ENCODE measurements at regions not wholly inside any gene's neighbourhood (a gene's known extent, or its start where the extent isn't known, plus 50 kb on each side); places are given as distances from the start of the nearest gene placed in this dataset.
A peak's percentile ranks its signal among the peaks of the same experiment; 100 is the strongest.

- no peak for DNase-seq
- intact Hi-C loops (cut with micrococcal nuclease), result no loop called here
- no peak for ATAC-seq
Measured at GRCh38 chr15:93190238-93190637, 101.2 kb upstream of the RGMA start.

GRCh38 chr15:93189561-93189960 is 100.5 kb upstream of the RGMA start:
- DNase-seq (no peak), ATAC-seq (no peak)
- intact Hi-C loops (cut with micrococcal nuclease), result no loop called here

GRCh38 chr15:93188236-93188635 is 99.2 kb upstream of the RGMA start:
- intact Hi-C loops (cut with micrococcal nuclease), result no loop called here
- DNase-seq (no peak), ATAC-seq (no peak)

GRCh38 chr15:93185796-93186195 is 96.8 kb upstream of the RGMA start:
- no peak for ATAC-seq
- intact Hi-C loops (cut with micrococcal nuclease), result no loop called here
- DNase-seq, result no peak

- ATAC-seq (no peak), DNase-seq (no peak)
- intact Hi-C loops (cut with micrococcal nuclease), result no loop called here
Measured at GRCh38 chr15:93182703-93183205, 93.7 kb upstream of the RGMA start.

- intact Hi-C loops (cut with micrococcal nuclease), result no loop called here
- DNase-seq, result no peak
- ATAC-seq, result no peak
Measured at GRCh38 chr15:93180656-93181055, 91.6 kb upstream of the RGMA start.

- no peak for ATAC-seq
- DNase-seq, result no peak
- intact Hi-C loops (cut with micrococcal nuclease), result no loop called here
Measured at GRCh38 chr15:93180128-93180527, 91.1 kb upstream of the RGMA start.

- DNase-seq (no peak), ATAC-seq (no peak)
- intact Hi-C loops (cut with micrococcal nuclease), result no loop called here
Measured at GRCh38 chr15:93179700-93180102, 90.7 kb upstream of the RGMA start.

GRCh38 chr15:93179072-93179471 is 90.1 kb upstream of the RGMA start:
- DNase-seq (peak; percentile 39), ATAC-seq (peak; percentile 53)
- intact Hi-C loops (cut with micrococcal nuclease), result no loop called here

GRCh38 chr15:93178371-93178770 is 89.4 kb upstream of the RGMA start:
- DNase-seq (no peak), ATAC-seq (no peak)
- intact Hi-C loops (cut with micrococcal nuclease), result no loop called here

- intact Hi-C loops (cut with micrococcal nuclease), result no loop called here
- DNase-seq, result no peak
- no peak for ATAC-seq
Measured at GRCh38 chr15:93176065-93176464, 87.1 kb upstream of the RGMA start.

- DNase-seq (no peak), ATAC-seq (no peak)
- intact Hi-C loops (cut with micrococcal nuclease), result no loop called here
Measured at GRCh38 chr15:93174836-93175235, 85.8 kb upstream of the RGMA start.

- no peak for ATAC-seq
Measured at GRCh38 chr15:93173369-93173768, 84.4 kb upstream of the RGMA start.

GRCh38 chr15:93171476-93171875 is 82.5 kb upstream of the RGMA start:
- DNase-seq (no peak), ATAC-seq (no peak)
- intact Hi-C loops (cut with micrococcal nuclease), result no loop called here

More at GRCh38 chr15:93173369-93173768, 84.4 kb upstream of the RGMA start:
- DNase-seq, result no peak
- intact Hi-C loops (cut with micrococcal nuclease), result no loop called here

- intact Hi-C loops (cut with micrococcal nuclease), result no loop called here
- ATAC-seq (no peak), DNase-seq (no peak)
Measured at GRCh38 chr15:93170329-93170728, 81.3 kb upstream of the RGMA start.

- DNase-seq (no peak), ATAC-seq (peak; percentile 66)
- intact Hi-C loops (cut with micrococcal nuclease), result no loop called here
Measured at GRCh38 chr15:93168910-93169309, 79.9 kb upstream of the RGMA start.

GRCh38 chr15:93167291-93167690 is 78.3 kb upstream of the RGMA start:
- DNase-seq (no peak), ATAC-seq (no peak)
- intact Hi-C loops (cut with micrococcal nuclease), result no loop called here

- ATAC-seq (no peak), DNase-seq (no peak)
- intact Hi-C loops (cut with micrococcal nuclease), result no loop called here
Measured at GRCh38 chr15:93166675-93167074, 77.7 kb upstream of the RGMA start.

GRCh38 chr15:93165734-93166470 is 76.9 kb upstream of the RGMA start:
- no peak for DNase-seq
- no peak for ATAC-seq
- intact Hi-C loops (cut with micrococcal nuclease), result no loop called here

- no peak for ATAC-seq
- intact Hi-C loops (cut with micrococcal nuclease), result no loop called here
- DNase-seq, result no peak
Measured at GRCh38 chr15:93164409-93164808, 75.4 kb upstream of the RGMA start.

GRCh38 chr15:93162560-93162959 is 73.5 kb upstream of the RGMA start:
- intact Hi-C loops (cut with micrococcal nuclease), result no loop called here
- DNase-seq (no peak), ATAC-seq (no peak)

Data from left ventricle myocardium superior (tissue), 1 donor.